Lower leg skin (tissue), 3 donors: ENCODE measurements at regions not wholly inside any gene's neighbourhood (a gene's known extent, or its start where the extent isn't known, plus 50 kb on each side); places are given as distances from the start of the nearest gene placed in this dataset.

Experiments
- POLR2A ChIP-seq, 2 donors: fragments of 450-650 bp; IDR thresholded peaks; one replicate each; pipeline ENCODE4 v1.6.1; 2016 to 2017; ENCODE audit warnings: antibody characterized with exemption in 2 of 2, mild to moderate bottlenecking in 1 of 2, moderate library complexity in 1 of 2
- TF ChIP-seq, protein P1 (sequence below), 3 donors: fragments of 450-650 bp; IDR thresholded peaks; one replicate each; pipeline ENCODE4 v1.5.1; 2016; ENCODE audit warnings: antibody characterized with exemption in 3 of 3, mild to moderate bottlenecking in 3 of 3, moderate library complexity in 2 of 3

DNA sequence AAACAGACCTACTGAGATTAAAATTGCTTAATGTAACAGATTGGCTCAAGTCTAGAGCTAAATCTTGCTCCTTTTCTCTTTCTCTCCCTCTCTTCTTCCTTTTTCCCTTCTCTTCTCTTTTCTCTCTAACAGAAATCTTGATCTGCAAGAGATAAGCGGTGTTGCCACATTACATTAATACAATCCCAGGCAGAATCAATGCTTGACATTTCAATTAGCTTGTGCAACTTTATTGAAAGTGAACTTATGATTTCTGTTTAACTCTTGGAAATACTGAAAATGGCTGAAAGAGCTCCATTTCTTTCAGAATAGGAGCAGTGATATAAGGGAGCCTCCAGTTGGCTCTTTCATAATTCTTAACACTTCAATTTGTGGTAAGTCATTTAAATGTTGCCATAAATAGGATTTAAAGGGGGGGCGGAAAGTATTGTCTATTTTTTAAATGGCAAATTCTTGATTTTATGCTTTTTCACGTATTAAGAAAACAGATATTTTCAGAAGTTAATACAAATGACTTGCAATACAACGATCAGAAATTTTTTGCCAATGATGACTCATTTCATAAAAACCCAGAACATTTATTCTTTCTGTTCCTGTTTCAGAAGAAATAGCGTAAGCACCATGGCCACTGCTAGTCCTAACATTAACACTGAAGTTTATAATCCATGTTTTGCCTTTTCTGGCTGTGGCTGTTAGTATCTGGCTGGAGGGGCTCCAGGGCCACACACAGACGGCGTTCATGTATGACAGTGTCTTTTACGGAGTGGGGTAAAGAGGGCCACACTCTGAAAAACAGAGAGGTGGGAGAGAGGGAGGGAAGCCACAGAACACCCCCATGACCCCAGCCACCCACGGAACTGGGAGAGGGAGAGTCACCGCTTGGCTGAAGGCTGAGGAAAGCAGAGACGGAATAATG is 115.7 kb upstream of the FAT1 start:
- TF ChIP-seq, protein P1, sequence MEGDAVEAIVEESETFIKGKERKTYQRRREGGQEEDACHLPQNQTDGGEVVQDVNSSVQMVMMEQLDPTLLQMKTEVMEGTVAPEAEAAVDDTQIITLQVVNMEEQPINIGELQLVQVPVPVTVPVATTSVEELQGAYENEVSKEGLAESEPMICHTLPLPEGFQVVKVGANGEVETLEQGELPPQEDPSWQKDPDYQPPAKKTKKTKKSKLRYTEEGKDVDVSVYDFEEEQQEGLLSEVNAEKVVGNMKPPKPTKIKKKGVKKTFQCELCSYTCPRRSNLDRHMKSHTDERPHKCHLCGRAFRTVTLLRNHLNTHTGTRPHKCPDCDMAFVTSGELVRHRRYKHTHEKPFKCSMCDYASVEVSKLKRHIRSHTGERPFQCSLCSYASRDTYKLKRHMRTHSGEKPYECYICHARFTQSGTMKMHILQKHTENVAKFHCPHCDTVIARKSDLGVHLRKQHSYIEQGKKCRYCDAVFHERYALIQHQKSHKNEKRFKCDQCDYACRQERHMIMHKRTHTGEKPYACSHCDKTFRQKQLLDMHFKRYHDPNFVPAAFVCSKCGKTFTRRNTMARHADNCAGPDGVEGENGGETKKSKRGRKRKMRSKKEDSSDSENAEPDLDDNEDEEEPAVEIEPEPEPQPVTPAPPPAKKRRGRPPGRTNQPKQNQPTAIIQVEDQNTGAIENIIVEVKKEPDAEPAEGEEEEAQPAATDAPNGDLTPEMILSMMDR (IDR thresholded peaks at IDR 0.05) = no peak
- TF ChIP-seq POLR2A (IDR thresholded peaks at IDR 0.05) = no peak
